Skeletal muscle tissue (tissue), 3 donors: ENCODE measurements at regions not wholly inside any gene's neighbourhood (a gene's known extent, or its start where the extent isn't known, plus 50 kb on each side); places are given as distances from the start of the nearest gene placed in this dataset.

Experiments used
- H3K27ac ChIP-seq: one replicate; pipeline ENCODE4 v1.7.0; 2013; ENCODE audit warnings: mild to moderate bottlenecking, low read depth, low read length, inconsistent platforms
- H3K27me3 ChIP-seq, 3 donors: one replicate each; pipeline ENCODE4 v1.7.0; 2013; ENCODE audit warnings: low read length in 3 of 3; ENCODE audit not compliant: control insufficient read depth in 3 of 3, insufficient read depth in 3 of 3
- H3K36me3 ChIP-seq, 3 donors: one replicate each; pipeline ENCODE4 v1.7.0; 2013; ENCODE audit warnings: low read length in 3 of 3; ENCODE audit not compliant: control insufficient read depth in 3 of 3, insufficient read depth in 3 of 3
- H3K4me1 ChIP-seq, 3 donors: one replicate each; pipeline ENCODE4 v1.7.0; 2013; ENCODE audit warnings: low read length in 3 of 3, mild to moderate bottlenecking in 3 of 3; ENCODE audit not compliant: control insufficient read depth in 3 of 3, insufficient read depth in 3 of 3
- H3K4me3 ChIP-seq, 3 donors: one replicate each; pipeline ENCODE4 v1.7.0; 2013; ENCODE audit warnings: low read length in 3 of 3
- H3K9ac ChIP-seq, 3 donors: one replicate each; pipeline ENCODE4 v1.7.0; 2013; ENCODE audit warnings: low read length in 3 of 3, mild to moderate bottlenecking in 3 of 3, moderate library complexity in 2 of 3, low read depth in 1 of 3
- H3K9me3 ChIP-seq, 3 donors: one replicate each; pipeline ENCODE4 v1.7.0; 2013; ENCODE audit warnings: low read length in 3 of 3; ENCODE audit not compliant: control insufficient read depth in 3 of 3
- donor health status: Osteomylitis.

GRCh38 chr15:31964586-31965307, 65.6 kb upstream of the CHRNA7 start:
- Histone ChIP-seq H3K9ac (no peak overlapping the region), H3K9me3 (no peaks in the 10 kb centered on the region), H3K4me1 (no peaks in the 10 kb centered on the region), H3K27me3 (peaks cover 0 to 4% (median 3%) of the 10 kb centered on the region in 3 donors), H3K4me3 (no peak overlapping the region), H3K27ac (no peak overlapping the region), H3K36me3 (no peaks in the 10 kb centered on the region)

GRCh38 chr15:31970007-31970406, 60.3 kb upstream of the CHRNA7 start:
- Histone ChIP-seq H3K4me3 (no peak overlapping the region), H3K27me3 (peaks cover 0 to 7% (median 4%) of the 10 kb centered on the region in 3 donors), H3K9ac (no peak overlapping the region), H3K36me3 (no peaks in the 10 kb centered on the region), H3K27ac (no peak overlapping the region), H3K9me3 (no peaks in the 10 kb centered on the region), H3K4me1 (peaks cover under 1 to 2% (median under 1%) of the 10 kb centered on the region in 3 donors)

GRCh38 chr15:31973197-31973596, 57.1 kb upstream of the CHRNA7 start:
- H3K27ac ChIP-seq, result no peak overlapping the region
- H3K4me1 ChIP-seq, result peaks cover 5 to 9% (median 9%) of the 10 kb centered on the region in 3 donors
- no peaks in the 10 kb centered on the region for H3K36me3 ChIP-seq
- no peaks in the 10 kb centered on the region for H3K9me3 ChIP-seq
- peaks cover 24 to 31% (median 25%) of the 10 kb centered on the region in 3 donors for H3K27me3 ChIP-seq
- no peak overlapping the region for H3K9ac ChIP-seq
- H3K4me3 ChIP-seq, result no peak overlapping the region

- Histone ChIP-seq H3K9ac (no peak overlapping the region), H3K9me3 (no peaks in the 10 kb centered on the region), H3K27ac (no peak overlapping the region), H3K4me1 (peaks cover 5 to 9% (median 9%) of the 10 kb centered on the region in 3 donors), H3K4me3 (no peak overlapping the region), H3K27me3 (peaks cover 24 to 34% (median 25%) of the 10 kb centered on the region in 3 donors), H3K36me3 (no peaks in the 10 kb centered on the region)
Measured at GRCh38 chr15:31974154-31974794, 56.0 kb upstream of the CHRNA7 start.

- Histone ChIP-seq H3K27me3 (peaks cover 24 to 34% (median 25%) of the 10 kb centered on the region in 3 donors), H3K36me3 (no peaks in the 10 kb centered on the region), H3K4me3 (peak overlapping the region in 1 of 3 donors; percentile 54), H3K4me1 (peaks cover 5 to 9% (median 9%) of the 10 kb centered on the region in 3 donors), H3K27ac (no peak overlapping the region), H3K9ac (no peak overlapping the region), H3K9me3 (no peaks in the 10 kb centered on the region)
Measured at GRCh38 chr15:31974855-31975829, 55.2 kb upstream of the CHRNA7 start.

- H3K9ac ChIP-seq, result no peak overlapping the region
- no peak overlapping the region for H3K27ac ChIP-seq
- no peaks in the 10 kb centered on the region for H3K9me3 ChIP-seq
- H3K4me3 ChIP-seq, result peak overlapping the region in 1 of 3 donors; percentile 54
- H3K36me3 ChIP-seq, result no peaks in the 10 kb centered on the region
- peaks cover 5 to 9% (median 9%) of the 10 kb centered on the region in 3 donors for H3K4me1 ChIP-seq
- H3K27me3 ChIP-seq, result peaks cover 24 to 34% (median 25%) of the 10 kb centered on the region in 3 donors
Measured at GRCh38 chr15:31975830-31976229, 54.5 kb upstream of the CHRNA7 start.

GRCh38 chr15:31977138-31977537, 53.2 kb upstream of the CHRNA7 start:
- Histone ChIP-seq H3K36me3 (no peaks in the 10 kb centered on the region), H3K4me3 (no peak overlapping the region), H3K9ac (no peak overlapping the region), H3K27ac (no peak overlapping the region), H3K4me1 (peaks cover 5 to 9% (median 9%) of the 10 kb centered on the region in 3 donors), H3K9me3 (no peaks in the 10 kb centered on the region), H3K27me3 (peaks cover 24 to 31% (median 25%) of the 10 kb centered on the region in 3 donors)

- H3K27me3 ChIP-seq, result peaks cover 24 to 31% (median 25%) of the 10 kb centered on the region in 3 donors
Measured at GRCh38 chr15:31977812-31978661, 52.3 kb upstream of the CHRNA7 start.

More at GRCh38 chr15:31977812-31978661, 52.3 kb upstream of the CHRNA7 start:
- Histone ChIP-seq H3K4me1 (peaks cover 5 to 9% (median 9%) of the 10 kb centered on the region in 3 donors), H3K9ac (no peak overlapping the region), H3K9me3 (no peaks in the 10 kb centered on the region), H3K36me3 (no peaks in the 10 kb centered on the region), H3K27ac (no peak overlapping the region), H3K4me3 (no peak overlapping the region)
